Prostate gland (tissue), 2 donors: ENCODE measurements at regions not wholly inside any gene's neighbourhood (a gene's known extent, or its start where the extent isn't known, plus 50 kb on each side); places are given as distances from the start of the nearest gene placed in this dataset.

ENCODE experiments used
- DNase-seq: peaks from one replicate; pipeline ENCODE4 v3.0.0-alpha.2; 2019; ENCODE audit warnings: low spot score
- H3K27ac ChIP-seq, 2 donors: fragments of 200-600 bp; sonication (generic); 2 replicates each; pipeline ENCODE4 v1.5.1; 2017 to 2019
- H3K27me3 ChIP-seq: fragments of 200-600 bp; sonication (generic); replicated peaks from 2 replicates; pipeline ENCODE4 v1.5.1; 2019; ENCODE audit not compliant: insufficient read depth
- H3K36me3 ChIP-seq, 2 donors: fragments of 200-600 bp; sonication (generic); 1 replicate in 1 of 2; 2 replicates in 1 of 2; pipeline versions ENCODE4 v1.5.1 to v1.8.1; 2017 to 2019
- H3K4me1 ChIP-seq: fragments of 200-600 bp; sonication (generic); replicated peaks from 2 replicates; pipeline ENCODE4 v1.5.1; 2019
- H3K4me3 ChIP-seq, 2 donors: fragments of 200-600 bp; sonication (generic); 2 replicates each; pipeline ENCODE4 v1.5.1; 2017 to 2019
- H3K9me3 ChIP-seq: fragments of 200-600 bp; sonication (generic); 2 replicates; pipeline ENCODE4 v1.5.1; 2017
- POLR2A ChIP-seq: fragments of 450-650 bp; IDR thresholded peaks from one replicate; pipeline ENCODE4 v1.6.1; 2016; ENCODE audit warnings: antibody characterized with exemption, mild to moderate bottlenecking
- POLR2AphosphoS5 ChIP-seq: sonication (generic); formaldehyde crosslinking; IDR thresholded peaks from one replicate; pipeline ENCODE4 v1.6.1; 2017; ENCODE audit warnings: antibody characterized with exemption
- WGBS: methylation state at CpG from one replicate; pipeline ENCODE4 v1.1.5; 2018; 5-methylcytosine and 5-hydroxymethylcytosine counted together
- intact Hi-C: fragments of 100-400 bp; cut with DNase I; formaldehyde crosslinking; loops from one replicate; pipeline ENCODE4 v1.14.2; 2022
- TF ChIP-seq, protein P1 (sequence below), 4 experiments: fragments of 200-600 bp in 2 of 4; fragments of 450-650 bp in 2 of 4; sonication (generic) in 2 of 4; IDR thresholded peaks; 1 replicate in 3 of 4; 2 replicates in 1 of 4; pipeline ENCODE4 v1.5.1; 2016 to 2019; ENCODE audit warnings: antibody characterized with exemption in 4 of 4, mild to moderate bottlenecking in 2 of 4, moderate library complexity in 2 of 4

DNA sequence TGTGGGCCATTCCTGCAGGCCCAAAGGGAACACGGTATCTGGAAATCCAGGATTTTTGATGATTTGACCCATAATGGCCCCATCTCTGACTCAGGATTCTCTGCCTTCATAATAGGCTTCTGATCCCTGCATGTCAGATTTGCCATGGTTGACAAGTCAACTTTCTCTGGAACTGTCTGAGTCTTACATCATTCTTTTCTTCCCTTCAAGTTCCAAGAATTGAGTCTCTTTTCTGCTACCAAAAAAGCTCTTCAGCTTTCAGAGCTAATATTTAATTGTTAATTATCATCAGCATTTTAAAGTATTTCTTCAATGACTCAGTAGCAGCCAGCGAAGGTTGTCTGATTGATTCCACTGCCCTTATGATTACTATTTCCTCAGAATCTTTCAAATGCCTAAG is 244.4 kb upstream of the COL8A1 start:
- H3K4me1 ChIP-seq, result no peaks in the 10 kb centered on the region
- 99% methylated on average over 2 of the region's 2 CpGs for WGBS
- H3K4me3 ChIP-seq, result no peak overlapping the region
- intact Hi-C loops, result no loop called here
- DNase-seq, result no peak
- no peak overlapping the region for H3K27ac ChIP-seq
- no peaks in the 10 kb centered on the region for H3K36me3 ChIP-seq
- TF ChIP-seq POLR2A, result no peak
- TF ChIP-seq POLR2AphosphoS5, result no peak
- TF ChIP-seq, protein P1, sequence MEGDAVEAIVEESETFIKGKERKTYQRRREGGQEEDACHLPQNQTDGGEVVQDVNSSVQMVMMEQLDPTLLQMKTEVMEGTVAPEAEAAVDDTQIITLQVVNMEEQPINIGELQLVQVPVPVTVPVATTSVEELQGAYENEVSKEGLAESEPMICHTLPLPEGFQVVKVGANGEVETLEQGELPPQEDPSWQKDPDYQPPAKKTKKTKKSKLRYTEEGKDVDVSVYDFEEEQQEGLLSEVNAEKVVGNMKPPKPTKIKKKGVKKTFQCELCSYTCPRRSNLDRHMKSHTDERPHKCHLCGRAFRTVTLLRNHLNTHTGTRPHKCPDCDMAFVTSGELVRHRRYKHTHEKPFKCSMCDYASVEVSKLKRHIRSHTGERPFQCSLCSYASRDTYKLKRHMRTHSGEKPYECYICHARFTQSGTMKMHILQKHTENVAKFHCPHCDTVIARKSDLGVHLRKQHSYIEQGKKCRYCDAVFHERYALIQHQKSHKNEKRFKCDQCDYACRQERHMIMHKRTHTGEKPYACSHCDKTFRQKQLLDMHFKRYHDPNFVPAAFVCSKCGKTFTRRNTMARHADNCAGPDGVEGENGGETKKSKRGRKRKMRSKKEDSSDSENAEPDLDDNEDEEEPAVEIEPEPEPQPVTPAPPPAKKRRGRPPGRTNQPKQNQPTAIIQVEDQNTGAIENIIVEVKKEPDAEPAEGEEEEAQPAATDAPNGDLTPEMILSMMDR (IDR thresholded peaks at IDR 0.05), result no peak
- H3K27me3 ChIP-seq, result no peaks in the 10 kb centered on the region
- no peaks in the 10 kb centered on the region for H3K9me3 ChIP-seq

DNA sequence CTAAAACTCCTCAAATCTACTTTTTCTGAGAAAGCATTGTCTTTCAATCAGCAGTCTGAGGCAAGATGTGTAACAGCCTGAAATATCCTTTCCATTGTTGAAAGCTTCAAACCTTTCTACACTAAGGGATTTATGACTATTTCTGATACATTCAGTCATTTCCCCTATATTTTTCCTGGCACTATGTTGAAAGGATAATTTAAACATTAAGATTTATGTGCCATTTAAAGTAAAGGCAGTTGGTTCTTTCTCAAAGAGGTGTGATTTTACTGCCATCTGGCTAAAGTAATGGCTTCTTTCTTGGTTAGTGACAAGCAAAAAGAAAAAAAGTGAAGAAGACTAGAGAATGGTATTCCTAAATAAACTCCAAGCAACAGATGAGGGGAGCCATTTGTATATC is 249.6 kb upstream of the COL8A1 start:
- Histone ChIP-seq H3K4me1 (no peaks in the 10 kb centered on the region), H3K36me3 (no peaks in the 10 kb centered on the region), H3K27me3 (no peaks in the 10 kb centered on the region), H3K9me3 (no peaks in the 10 kb centered on the region), H3K4me3 (no peak overlapping the region), H3K27ac (no peak overlapping the region)
- TF ChIP-seq POLR2A (no peak), POLR2AphosphoS5 (no peak)
- TF ChIP-seq, protein P1 (IDR thresholded peaks at IDR 0.05), result no peak
- DNase-seq, result no peak
- intact Hi-C loops, result no loop called here

- no peak for DNase-seq
- no peak overlapping the region for H3K4me3 ChIP-seq
- no peaks in the 10 kb centered on the region for H3K4me1 ChIP-seq
- TF ChIP-seq POLR2A (no peak), POLR2AphosphoS5 (no peak)
- TF ChIP-seq, protein P1 (IDR thresholded peaks at IDR 0.05), result no peak
- no peaks in the 10 kb centered on the region for H3K27me3 ChIP-seq
- H3K36me3 ChIP-seq, result no peaks in the 10 kb centered on the region
- intact Hi-C loops, result no loop called here
- H3K27ac ChIP-seq, result no peak overlapping the region
- no peaks in the 10 kb centered on the region for H3K9me3 ChIP-seq
Observed at GRCh38 chr3:99384596-99384995, 253.8 kb upstream of the COL8A1 start.

DNA sequence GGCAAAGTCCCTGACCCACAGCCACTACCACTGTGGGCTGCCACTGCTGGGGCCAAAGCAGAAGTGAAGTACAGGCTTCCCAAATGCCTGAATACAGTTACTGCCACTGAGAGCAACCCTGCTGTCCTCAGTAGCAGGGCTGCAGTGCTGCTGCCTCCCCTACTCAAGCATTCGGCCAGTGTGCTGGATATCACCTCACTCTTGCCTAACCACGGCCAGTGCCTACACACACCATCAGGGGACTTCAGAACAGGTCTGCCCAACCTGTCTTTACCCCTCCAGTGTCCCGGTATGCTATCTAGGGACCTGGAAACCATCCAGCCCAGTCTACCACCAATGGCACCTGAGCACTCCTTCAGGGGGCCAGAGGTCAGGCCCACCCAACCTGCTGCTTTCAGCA is 261.5 kb upstream of the COL8A1 start:
- WGBS, result 86% methylated on average over 3 of the region's 3 CpGs

DNA sequence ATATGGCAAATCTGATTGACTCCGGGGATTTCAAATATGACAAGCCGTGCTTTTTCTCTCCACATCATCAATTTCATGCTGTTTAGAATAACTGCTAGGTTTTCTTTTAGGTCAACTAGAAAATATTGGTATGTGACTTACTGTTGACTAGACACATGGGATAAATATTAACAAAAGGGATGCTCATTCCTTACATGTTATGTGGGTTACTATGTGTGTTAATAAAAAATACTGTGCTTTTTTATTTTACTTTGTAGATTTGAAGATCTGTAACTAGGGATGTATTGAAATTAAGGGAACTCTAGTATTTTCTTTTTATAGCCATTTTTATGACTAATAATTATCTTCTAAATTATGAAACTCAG is 264.6 kb upstream of the COL8A1 start:
- no peak overlapping the region for H3K4me3 ChIP-seq
- no peak for DNase-seq
- H3K36me3 ChIP-seq, result no peaks in the 10 kb centered on the region
- intact Hi-C loops, result no loop called here
- no peaks in the 10 kb centered on the region for H3K27me3 ChIP-seq
- 96% methylated on average over 2 of the region's 2 CpGs for WGBS
- TF ChIP-seq POLR2AphosphoS5 (no peak), POLR2A (no peak)
- TF ChIP-seq, protein P1 (IDR thresholded peaks at IDR 0.05), result no peak
- no peaks in the 10 kb centered on the region for H3K9me3 ChIP-seq
- H3K27ac ChIP-seq, result no peak overlapping the region
- H3K4me1 ChIP-seq, result no peaks in the 10 kb centered on the region

More for the DNA sequence above, 261.5 kb upstream of the COL8A1 start:
- DNase-seq, result no peak
- Histone ChIP-seq H3K4me3 (no peak overlapping the region), H3K36me3 (no peaks in the 10 kb centered on the region), H3K4me1 (no peaks in the 10 kb centered on the region), H3K27me3 (no peaks in the 10 kb centered on the region), H3K9me3 (no peaks in the 10 kb centered on the region), H3K27ac (no peak overlapping the region)
- TF ChIP-seq POLR2AphosphoS5, result no peak
- TF ChIP-seq, protein P1 (IDR thresholded peaks at IDR 0.05), result no peak
- TF ChIP-seq POLR2A, result no peak
- intact Hi-C loops, result no loop called here
